Testis (tissue), 2 donors: ENCODE measurements at regions not wholly inside any gene's neighbourhood (a gene's known extent, or its start where the extent isn't known, plus 50 kb on each side); places are given as distances from the start of the nearest gene placed in this dataset.

Source experiments
- POLR2A ChIP-seq: fragments of 450-650 bp; IDR thresholded peaks from one replicate; pipeline ENCODE4 v1.6.1; 2017; ENCODE audit warnings: antibody characterized with exemption, mild to moderate bottlenecking, moderate library complexity
- TF ChIP-seq, protein P1 (sequence below), 3 experiments: fragments of 450-650 bp in 2 of 3; fragments of 200-600 bp in 1 of 3; sonication (generic) in 1 of 3; IDR thresholded peaks; one replicate each; pipeline ENCODE4 v1.5.1; 2016 to 2019; ENCODE audit warnings: antibody characterized with exemption in 3 of 3, mild to moderate bottlenecking in 2 of 3, moderate library complexity in 1 of 3

- no peak for TF ChIP-seq POLR2A
- TF ChIP-seq, protein P1, sequence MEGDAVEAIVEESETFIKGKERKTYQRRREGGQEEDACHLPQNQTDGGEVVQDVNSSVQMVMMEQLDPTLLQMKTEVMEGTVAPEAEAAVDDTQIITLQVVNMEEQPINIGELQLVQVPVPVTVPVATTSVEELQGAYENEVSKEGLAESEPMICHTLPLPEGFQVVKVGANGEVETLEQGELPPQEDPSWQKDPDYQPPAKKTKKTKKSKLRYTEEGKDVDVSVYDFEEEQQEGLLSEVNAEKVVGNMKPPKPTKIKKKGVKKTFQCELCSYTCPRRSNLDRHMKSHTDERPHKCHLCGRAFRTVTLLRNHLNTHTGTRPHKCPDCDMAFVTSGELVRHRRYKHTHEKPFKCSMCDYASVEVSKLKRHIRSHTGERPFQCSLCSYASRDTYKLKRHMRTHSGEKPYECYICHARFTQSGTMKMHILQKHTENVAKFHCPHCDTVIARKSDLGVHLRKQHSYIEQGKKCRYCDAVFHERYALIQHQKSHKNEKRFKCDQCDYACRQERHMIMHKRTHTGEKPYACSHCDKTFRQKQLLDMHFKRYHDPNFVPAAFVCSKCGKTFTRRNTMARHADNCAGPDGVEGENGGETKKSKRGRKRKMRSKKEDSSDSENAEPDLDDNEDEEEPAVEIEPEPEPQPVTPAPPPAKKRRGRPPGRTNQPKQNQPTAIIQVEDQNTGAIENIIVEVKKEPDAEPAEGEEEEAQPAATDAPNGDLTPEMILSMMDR (IDR thresholded peaks at IDR 0.05), result no peak
Observed at GRCh38 chr20:50415516-50416268, 94.5 kb upstream of the PTPN1 start.
